ENCODE measurements at regions not wholly inside any gene's neighbourhood (a gene's known extent, or its start where the extent isn't known, plus 50 kb on each side); places are given as distances from the start of the nearest gene placed in this dataset.

GRCh38 chr14:82138431-82138830 lies 604.8 kb upstream of the SEL1L start:
- no peaks in the 10 kb centered on the region for H3K27me3 ChIP-seq (ENCODE audit: insufficient read depth, low read length, poor library complexity)
- no peak for DNase-seq
- no peaks in the 10 kb centered on the region for H3K36me3 ChIP-seq (ENCODE audit: insufficient read depth, low read length)
- no peak overlapping the region for H3K4me2 ChIP-seq (ENCODE audit: insufficient read depth, low read length)
- no peak for ATAC-seq (ENCODE audit: insufficient read depth, low read depth)
- no peak overlapping the region for H3K4me3 ChIP-seq (ENCODE audit: low read depth in 1 of 2, low read length in 2 of 2)
- H2AFZ ChIP-seq (ENCODE audit: low read depth, low read length): no peak overlapping the region
- H3K27ac ChIP-seq (ENCODE audit: low read length): no peak overlapping the region
- no peak overlapping the region for H3K9ac ChIP-seq (ENCODE audit: low read depth, low read length)
- H3K9me3 ChIP-seq (ENCODE audit: insufficient read depth, low read length, severe bottlenecking): no peaks in the 10 kb centered on the region
- no peaks in the 10 kb centered on the region for H3K79me2 ChIP-seq (ENCODE audit: insufficient read depth, low read length)
- TF ChIP-seq EZH2 (IDR thresholded peaks at IDR 0.05; ENCODE audit: borderline replicate concordance, low read depth, low read length, severe bottlenecking) (no peak), CTCF (IDR thresholded peaks at IDR 0.05; ENCODE audit: borderline replicate concordance, extremely low read depth, low read length, poor library complexity, severe bottlenecking) (no peak)
- no peaks in the 10 kb centered on the region for H4K20me1 ChIP-seq (ENCODE audit: insufficient read depth, low read length)
- H3K4me1 ChIP-seq (ENCODE audit: insufficient read depth, low read length): no peaks in the 10 kb centered on the region

GRCh38 chr14:82146846-82147245 lies 613.2 kb upstream of the SEL1L start:
- Histone ChIP-seq H3K9ac (ENCODE audit: low read depth, low read length) (no peak overlapping the region), H3K4me1 (ENCODE audit: insufficient read depth, low read length) (no peaks in the 10 kb centered on the region), H3K27me3 (ENCODE audit: insufficient read depth, low read length, poor library complexity) (no peaks in the 10 kb centered on the region), H4K20me1 (ENCODE audit: insufficient read depth, low read length) (no peaks in the 10 kb centered on the region), H3K4me2 (ENCODE audit: insufficient read depth, low read length) (no peak overlapping the region), H3K36me3 (ENCODE audit: insufficient read depth, low read length) (no peaks in the 10 kb centered on the region), H3K79me2 (ENCODE audit: insufficient read depth, low read length) (no peaks in the 10 kb centered on the region), H3K4me3 (ENCODE audit: low read depth in 1 of 2, low read length in 2 of 2) (no peak overlapping the region), H2AFZ (ENCODE audit: low read depth, low read length) (no peak overlapping the region), H3K9me3 (ENCODE audit: insufficient read depth, low read length, severe bottlenecking) (no peaks in the 10 kb centered on the region), H3K27ac (ENCODE audit: low read length) (no peak overlapping the region)
- ATAC-seq (ENCODE audit: insufficient read depth, low read depth) (no peak), DNase-seq (no peak)
- TF ChIP-seq EZH2 (IDR thresholded peaks at IDR 0.05; ENCODE audit: borderline replicate concordance, low read depth, low read length, severe bottlenecking): no peak
- TF ChIP-seq CTCF (IDR thresholded peaks at IDR 0.05; ENCODE audit: borderline replicate concordance, extremely low read depth, low read length, poor library complexity, severe bottlenecking): no peak

GRCh38 chr14:82153689-82154088 lies 620.0 kb upstream of the SEL1L start:
- H4K20me1 ChIP-seq (ENCODE audit: insufficient read depth, low read length): no peaks in the 10 kb centered on the region
- no peak for DNase-seq
- no peak overlapping the region for H3K9ac ChIP-seq (ENCODE audit: low read depth, low read length)
- H3K4me1 ChIP-seq (ENCODE audit: insufficient read depth, low read length): no peaks in the 10 kb centered on the region
- no peak overlapping the region for H3K27ac ChIP-seq (ENCODE audit: low read length)
- no peaks in the 10 kb centered on the region for H3K79me2 ChIP-seq (ENCODE audit: insufficient read depth, low read length)
- H3K4me3 ChIP-seq (ENCODE audit: low read depth in 1 of 2, low read length in 2 of 2): no peak overlapping the region
- ATAC-seq (ENCODE audit: insufficient read depth, low read depth): no peak
- H3K27me3 ChIP-seq (ENCODE audit: insufficient read depth, low read length, poor library complexity): no peaks in the 10 kb centered on the region
- TF ChIP-seq EZH2 (IDR thresholded peaks at IDR 0.05; ENCODE audit: borderline replicate concordance, low read depth, low read length, severe bottlenecking) (no peak), CTCF (IDR thresholded peaks at IDR 0.05; ENCODE audit: borderline replicate concordance, extremely low read depth, low read length, poor library complexity, severe bottlenecking) (no peak)
- H3K9me3 ChIP-seq (ENCODE audit: insufficient read depth, low read length, severe bottlenecking): no peaks in the 10 kb centered on the region
- H3K4me2 ChIP-seq (ENCODE audit: insufficient read depth, low read length): no peak overlapping the region
- H3K36me3 ChIP-seq (ENCODE audit: insufficient read depth, low read length): no peaks in the 10 kb centered on the region
- H2AFZ ChIP-seq (ENCODE audit: low read depth, low read length): no peak overlapping the region

- no peak for DNase-seq
- Histone ChIP-seq H3K4me2 (ENCODE audit: insufficient read depth, low read length) (no peak overlapping the region), H3K36me3 (ENCODE audit: insufficient read depth, low read length) (no peaks in the 10 kb centered on the region), H3K9ac (ENCODE audit: low read depth, low read length) (no peak overlapping the region), H3K27me3 (ENCODE audit: insufficient read depth, low read length, poor library complexity) (no peaks in the 10 kb centered on the region), H4K20me1 (ENCODE audit: insufficient read depth, low read length) (no peaks in the 10 kb centered on the region), H3K9me3 (ENCODE audit: insufficient read depth, low read length, severe bottlenecking) (no peaks in the 10 kb centered on the region), H3K79me2 (ENCODE audit: insufficient read depth, low read length) (no peaks in the 10 kb centered on the region), H2AFZ (ENCODE audit: low read depth, low read length) (no peak overlapping the region), H3K27ac (ENCODE audit: low read length) (no peak overlapping the region), H3K4me1 (ENCODE audit: insufficient read depth, low read length) (no peaks in the 10 kb centered on the region), H3K4me3 (ENCODE audit: low read depth in 1 of 2, low read length in 2 of 2) (no peak overlapping the region)
- no peak for ATAC-seq (ENCODE audit: insufficient read depth, low read depth)
- TF ChIP-seq EZH2 (IDR thresholded peaks at IDR 0.05; ENCODE audit: borderline replicate concordance, low read depth, low read length, severe bottlenecking) (no peak), CTCF (IDR thresholded peaks at IDR 0.05; ENCODE audit: borderline replicate concordance, extremely low read depth, low read length, poor library complexity, severe bottlenecking) (no peak)
These were observed 626.0 kb upstream of the SEL1L start for GRCh38 chr14:82159624-82160023.

All from DND-41 (cell line).